ENCODE measurements at regions not wholly inside any gene's neighbourhood (a gene's known extent, or its start where the extent isn't known, plus 50 kb on each side); places are given as distances from the start of the nearest gene placed in this dataset.
A peak's percentile ranks its signal among the peaks of the same experiment; 100 is the strongest.

DNA sequence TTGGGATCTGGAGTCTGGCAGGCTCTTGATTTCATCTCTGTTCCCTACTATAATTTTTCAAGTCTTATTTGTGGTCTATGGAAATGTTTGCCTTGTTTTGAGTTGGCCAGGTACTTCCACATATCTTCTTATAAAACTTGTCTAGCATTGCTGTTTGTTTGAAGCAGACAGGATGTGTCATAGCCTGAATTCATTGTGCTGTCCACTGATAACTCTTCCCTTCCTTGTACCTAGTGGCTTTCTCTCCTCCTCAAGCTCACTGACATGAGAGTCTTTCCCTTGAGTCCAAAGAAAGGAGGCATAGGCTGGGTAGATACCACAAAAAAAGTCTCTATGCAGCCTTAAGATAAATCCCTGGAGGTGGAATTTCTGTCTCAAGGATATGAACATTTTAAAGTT is 59.2 kb upstream of the FAM241A start (continued):
- TF ChIP-seq ZBTB40 (IDR thresholded peaks at IDR 0.05) (peak; percentile 9; the same call in 1 of the 2 replicates), ZBTB40 (CRISPR knock-in tag; IDR thresholded peaks at IDR 0.05) (no peak), TAL1 (IDR thresholded peaks at IDR 0.05) (peak; percentile 37), ZNF175 (CRISPR knock-in tag; IDR thresholded peaks at IDR 0.05; ENCODE audit: low read depth) (no peak), ZNF830 (CRISPR knock-in tag; IDR thresholded peaks at IDR 0.05) (no peak), DPF2 (IDR thresholded peaks at IDR 0.05) (peak; percentile 32; the same call in 1 of the 2 replicates), ZNF766 (CRISPR knock-in tag; conservative IDR thresholded peaks at IDR 0.05) (no peak), NCOR1 (IDR thresholded peaks at IDR 0.05) (peak; percentile 44), ZNF324 (CRISPR knock-in tag; IDR thresholded peaks at IDR 0.05) (no peak), FOSL1 (tag; conservative IDR thresholded peaks at IDR 0.05) (peak; percentile 69), ZNF124 (CRISPR knock-in tag; IDR thresholded peaks at IDR 0.05) (no peak)
- TF ChIP-seq, protein P1, sequence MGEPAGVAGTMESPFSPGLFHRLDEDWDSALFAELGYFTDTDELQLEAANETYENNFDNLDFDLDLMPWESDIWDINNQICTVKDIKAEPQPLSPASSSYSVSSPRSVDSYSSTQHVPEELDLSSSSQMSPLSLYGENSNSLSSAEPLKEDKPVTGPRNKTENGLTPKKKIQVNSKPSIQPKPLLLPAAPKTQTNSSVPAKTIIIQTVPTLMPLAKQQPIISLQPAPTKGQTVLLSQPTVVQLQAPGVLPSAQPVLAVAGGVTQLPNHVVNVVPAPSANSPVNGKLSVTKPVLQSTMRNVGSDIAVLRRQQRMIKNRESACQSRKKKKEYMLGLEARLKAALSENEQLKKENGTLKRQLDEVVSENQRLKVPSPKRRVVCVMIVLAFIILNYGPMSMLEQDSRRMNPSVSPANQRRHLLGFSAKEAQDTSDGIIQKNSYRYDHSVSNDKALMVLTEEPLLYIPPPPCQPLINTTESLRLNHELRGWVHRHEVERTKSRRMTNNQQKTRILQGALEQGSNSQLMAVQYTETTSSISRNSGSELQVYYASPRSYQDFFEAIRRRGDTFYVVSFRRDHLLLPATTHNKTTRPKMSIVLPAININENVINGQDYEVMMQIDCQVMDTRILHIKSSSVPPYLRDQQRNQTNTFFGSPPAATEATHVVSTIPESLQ (CRISPR knock-in tag; IDR thresholded peaks at IDR 0.05): no peak
